GM19035 (cell line): ENCODE measurements at regions not wholly inside any gene's neighbourhood (a gene's known extent, or its start where the extent isn't known, plus 50 kb on each side); places are given as distances from the start of the nearest gene placed in this dataset.

Source experiments
- ATAC-seq: cut with Tn5 transposase; IDR thresholded peaks from one replicate; pipeline ENCODE4 v1.9.1; 2021; ENCODE audit not compliant: unreplicated experiment

- no peak for ATAC-seq
Observed at GRCh38 chr3:68173012-68173634, 518.7 kb upstream of the SUCLG2 start.

GRCh38 chr3:68172039-68172438, 517.6 kb upstream of the SUCLG2 start:
- no peak for ATAC-seq

GRCh38 chr3:68163968-68164367, 509.6 kb upstream of the SUCLG2 start:
- no peak for ATAC-seq

GRCh38 chr3:68163062-68163461, 508.6 kb upstream of the SUCLG2 start:
- ATAC-seq: no peak

GRCh38 chr3:68162644-68163043, 508.2 kb upstream of the SUCLG2 start:
- ATAC-seq: no peak

- ATAC-seq: no peak
Observed at GRCh38 chr3:68151359-68151758, 496.9 kb upstream of the SUCLG2 start.

GRCh38 chr3:68148447-68148846, 494.0 kb upstream of the SUCLG2 start:
- no peak for ATAC-seq

- no peak for ATAC-seq
Observed at GRCh38 chr3:68142441-68142840, 488.0 kb upstream of the SUCLG2 start.

- no peak for ATAC-seq
Observed at GRCh38 chr3:68139897-68140296, 485.5 kb upstream of the SUCLG2 start.

GRCh38 chr3:68136411-68136810, 482.0 kb upstream of the SUCLG2 start:
- no peak for ATAC-seq

GRCh38 chr3:68135067-68135466, 480.7 kb upstream of the SUCLG2 start:
- no peak for ATAC-seq

GRCh38 chr3:68129065-68129464, 474.7 kb upstream of the SUCLG2 start:
- no peak for ATAC-seq

- no peak for ATAC-seq
Observed at GRCh38 chr3:68123231-68123630, 468.8 kb upstream of the SUCLG2 start.

- no peak for ATAC-seq
Observed at GRCh38 chr3:68121287-68121686, 466.9 kb upstream of the SUCLG2 start.

- ATAC-seq: no peak
Observed at GRCh38 chr3:68116580-68116979, 462.2 kb upstream of the SUCLG2 start.

GRCh38 chr3:68103811-68104210, 449.4 kb upstream of the SUCLG2 start:
- ATAC-seq: no peak

- no peak for ATAC-seq
Observed at GRCh38 chr3:68090571-68090970, 436.2 kb upstream of the SUCLG2 start.

- no peak for ATAC-seq
Observed at GRCh38 chr3:68089572-68090011, 435.2 kb upstream of the SUCLG2 start.

- no peak for ATAC-seq
Observed at GRCh38 chr3:68088636-68089035, 434.2 kb upstream of the SUCLG2 start.

- ATAC-seq: no peak
Observed at GRCh38 chr3:68088216-68088615, 433.8 kb upstream of the SUCLG2 start.

GRCh38 chr3:68072062-68072461, 417.6 kb upstream of the SUCLG2 start:
- ATAC-seq: no peak

- no peak for ATAC-seq
Observed at GRCh38 chr3:68070186-68070585, 415.8 kb upstream of the SUCLG2 start.

- ATAC-seq: no peak
Observed at GRCh38 chr3:68067314-68067713, 412.9 kb upstream of the SUCLG2 start.
